GM23338 (cell line): ENCODE measurements at regions not wholly inside any gene's neighbourhood (a gene's known extent, or its start where the extent isn't known, plus 50 kb on each side); places are given as distances from the start of the nearest gene placed in this dataset.

Experiments used
- ATAC-seq: fragments of 200-7000 bp; cut with Tn5 transposase; 3 replicates; pipeline ENCODE4 v1.9.1; 2020
- DNase-seq: peaks from one replicate; pipeline ENCODE4 v3.0.0-alpha.2; 2015; ENCODE audit warnings: low spot score
- H2AFZ ChIP-seq: fragments of 200-600 bp; sonication (generic); 2 replicates; pipeline ENCODE4 v1.8.0; 2016; ENCODE audit warnings: antibody characterized with exemption, mild to moderate bottlenecking, moderate library complexity
- H3F3A ChIP-seq: fragments of 200-600 bp; sonication (generic); replicated peaks from 2 replicates; pipeline ENCODE4 v1.8.0; 2017; ENCODE audit warnings: antibody characterized with exemption, mixed run types, low read depth
- H3K27ac ChIP-seq: fragments of 200-600 bp; sonication (generic); 2 replicates; pipeline ENCODE4 v1.6.1; 2016; ENCODE audit warnings: low read depth
- H3K27me3 ChIP-seq: fragments of 200-600 bp; sonication (generic); 2 replicates; pipeline ENCODE4 v1.8.0; 2016; ENCODE audit warnings: mild to moderate bottlenecking, mixed run types, moderate library complexity; ENCODE audit not compliant: insufficient read depth
- H3K36me3 ChIP-seq: fragments of 200-600 bp; sonication (generic); 2 replicates; pipeline ENCODE4 v1.8.0; 2016; ENCODE audit warnings: mild to moderate bottlenecking; ENCODE audit not compliant: insufficient read depth
- H3K4me1 ChIP-seq: fragments of 200-600 bp; sonication (generic); 2 replicates; pipeline ENCODE4 v1.8.0; 2016; ENCODE audit warnings: mild to moderate bottlenecking, moderate library complexity; ENCODE audit not compliant: insufficient read depth
- H3K4me2 ChIP-seq: fragments of 200-600 bp; sonication (generic); 2 replicates; pipeline ENCODE4 v1.7.1; 2017; ENCODE audit warnings: mixed run types
- H3K4me3 ChIP-seq: fragments of 200-600 bp; sonication (generic); 2 replicates; pipeline ENCODE4 v1.6.1; 2016; ENCODE audit warnings: mixed run types
- H3K79me2 ChIP-seq: fragments of 200-600 bp; sonication (generic); replicated peaks from 2 replicates; pipeline ENCODE4 v1.8.0; 2017; ENCODE audit warnings: mild to moderate bottlenecking; ENCODE audit not compliant: insufficient read depth
- H3K9me2 ChIP-seq: fragments of 200-600 bp; sonication (generic); 2 replicates; pipeline ENCODE4 v1.8.0; 2017; ENCODE audit not compliant: insufficient read depth
- H4K20me1 ChIP-seq: fragments of 200-600 bp; sonication (generic); replicated peaks from 2 replicates; pipeline ENCODE4 v1.8.0; 2017; ENCODE audit warnings: mild to moderate bottlenecking; ENCODE audit not compliant: insufficient read depth
- H3K27ac Mint-ChIP-seq: 2 replicates; pipeline ENCODE4 v1.8.0; 2020; ENCODE audit warnings: inconsistent platforms, mild to moderate bottlenecking, moderate library complexity, mixed read lengths
- H3K27me3 Mint-ChIP-seq: 3 replicates; pipeline ENCODE4 v1.8.0; 2022; ENCODE audit warnings: low read depth, mild to moderate bottlenecking, moderate library complexity, mixed read lengths, inconsistent platforms; ENCODE audit not compliant: insufficient read depth, poor library complexity
- H3K36me3 Mint-ChIP-seq: 3 replicates; pipeline ENCODE4 v1.8.0; 2021; ENCODE audit warnings: low read depth, mild to moderate bottlenecking, inconsistent platforms, moderate library complexity, mixed read lengths
- H3K4me1 Mint-ChIP-seq: 3 replicates; pipeline ENCODE4 v1.8.0; 2020; ENCODE audit warnings: mild to moderate bottlenecking, inconsistent platforms, mixed read lengths
- H3K4me3 Mint-ChIP-seq: 3 replicates; pipeline ENCODE4 v1.8.0; 2021; ENCODE audit warnings: moderate library complexity, mild to moderate bottlenecking, inconsistent platforms, mixed read lengths
- H3K9me3 Mint-ChIP-seq: 3 replicates; pipeline ENCODE4 v1.8.0; 2020; ENCODE audit warnings: moderate library complexity, mild to moderate bottlenecking, inconsistent platforms, mixed read lengths
- CREB1 ChIP-seq: fragments of 250-450 bp; sonication (Bioruptor Pico); IDR thresholded peaks from 2 replicates; pipeline ENCODE4 v1.5.0; 2020; ENCODE audit warnings: low read depth, mild to moderate bottlenecking, moderate library complexity
- CTCF ChIP-seq, 2 experiments: fragments of 200-600 bp in 1 of 2; sonication (generic) in 1 of 2; conservative IDR thresholded peaks; 2 replicates each; pipeline versions ENCODE4 v1.5.1 to v1.6.1; 2016 to 2017; ENCODE audit warnings: antibody characterized with exemption in 2 of 2, low read depth in 2 of 2, mild to moderate bottlenecking in 2 of 2, moderate library complexity in 1 of 2
- ETS1 ChIP-seq: IDR thresholded peaks from 2 replicates; pipeline ENCODE4 v1.6.1; 2016; ENCODE audit warnings: antibody characterized with exemption
- EZH2 ChIP-seq: fragments of 200-600 bp; sonication (generic); IDR thresholded peaks from one replicate; pipeline ENCODE4 v1.8.0; 2017; ENCODE audit warnings: antibody characterized with exemption, mild to moderate bottlenecking, low read depth; ENCODE audit not compliant: unreplicated experiment
- EZH2phosphoT487 ChIP-seq: fragments of 200-600 bp; sonication (generic); IDR thresholded peaks from one replicate; pipeline ENCODE4 v1.8.1; 2018; ENCODE audit warnings: antibody characterized with exemption; ENCODE audit not compliant: unreplicated experiment
- JUNB ChIP-seq: IDR thresholded peaks from one replicate; pipeline ENCODE4 v1.6.1; 2016; ENCODE audit warnings: antibody characterized with exemption; ENCODE audit not compliant: unreplicated experiment
- NANOG ChIP-seq: IDR thresholded peaks from 2 replicates; pipeline ENCODE4 v1.6.1; 2016; ENCODE audit warnings: antibody characterized with exemption, borderline replicate concordance
- POLR2AphosphoS5 ChIP-seq: IDR thresholded peaks from 2 replicates; pipeline ENCODE4 v1.6.1; 2016; ENCODE audit warnings: antibody characterized with exemption, low read depth
- REST ChIP-seq: IDR thresholded peaks from one replicate; pipeline ENCODE4 v1.6.1; 2018; ENCODE audit warnings: antibody characterized with exemption; ENCODE audit not compliant: unreplicated experiment
- STAT1 ChIP-seq: IDR thresholded peaks from one replicate; pipeline ENCODE4 v1.6.1; 2016; ENCODE audit warnings: antibody characterized with exemption; ENCODE audit not compliant: unreplicated experiment
- ZNF114 ChIP-seq: fragments of 250-450 bp; sonication (Bioruptor Pico); IDR thresholded peaks from 2 replicates; pipeline ENCODE4 v1.5.0; 2020; ENCODE audit warnings: mild to moderate bottlenecking, moderate library complexity
- ZNF331 ChIP-seq: fragments of 250-450 bp; sonication (Bioruptor Pico); IDR thresholded peaks from 2 replicates; pipeline ENCODE4 v1.5.0; 2020; ENCODE audit warnings: low read depth, mild to moderate bottlenecking, moderate library complexity
- ZNF462 ChIP-seq: fragments of 250-450 bp; sonication (Bioruptor Pico); IDR thresholded peaks from 2 replicates; pipeline ENCODE4 v1.5.0; 2020; ENCODE audit warnings: mild to moderate bottlenecking, moderate library complexity

- no peak for DNase-seq
- no peak for TF ChIP-seq STAT1
- TF ChIP-seq CREB1 (CRISPR knock-in tag): no peak
- no peak for TF ChIP-seq ZNF462 (CRISPR knock-in tag)
- TF ChIP-seq ETS1: no peak
- no peak for TF ChIP-seq EZH2
- no peak for TF ChIP-seq ZNF331 (CRISPR knock-in tag)
- no peak for TF ChIP-seq POLR2AphosphoS5
- no peak for TF ChIP-seq NANOG
- no peak for TF ChIP-seq ZNF114 (CRISPR knock-in tag)
- no peak for TF ChIP-seq REST
- TF ChIP-seq CTCF (conservative IDR thresholded peaks at IDR 0.05; ENCODE audit: low read depth in 2 of 2): no peak
- no peak for TF ChIP-seq JUNB
- no peak for TF ChIP-seq EZH2phosphoT487
- no peak overlapping the region for H3K4me3 Mint-ChIP-seq
- Histone ChIP-seq H3K27me3 (no peaks in the 10 kb centered on the region), H3K4me1 (no peaks in the 10 kb centered on the region), H3K79me2 (no peaks in the 10 kb centered on the region), H3K4me3 (no peak overlapping the region), H3K27ac (no peak overlapping the region), H3K9me2 (no peaks in the 10 kb centered on the region), H4K20me1 (no peaks in the 10 kb centered on the region), H2AFZ (no peak overlapping the region), H3F3A (no peaks in the 10 kb centered on the region), H3K4me2 (no peak overlapping the region), H3K36me3 (no peaks in the 10 kb centered on the region; the same call in 1 of the 2 replicates)
- no peak for ATAC-seq
- H3K9me3 Mint-ChIP-seq: peaks cover 75% of the 10 kb centered on the region
- no peak overlapping the region for H3K27ac Mint-ChIP-seq
- peaks cover 3% of the 10 kb centered on the region; the same call in 2 of the 3 replicates for H3K36me3 Mint-ChIP-seq
- H3K27me3 Mint-ChIP-seq: no peaks in the 10 kb centered on the region
- H3K4me1 Mint-ChIP-seq: peaks cover 4% of the 10 kb centered on the region; the same call in 2 of the 3 replicates
Measured at GRCh38 chr16:26360867-26361266, 669.1 kb downstream of the HS3ST4 start.
